Smooth muscle cell (in vitro differentiated cells): ENCODE measurements at regions not wholly inside any gene's neighbourhood (a gene's known extent, or its start where the extent isn't known, plus 50 kb on each side); places are given as distances from the start of the nearest gene placed in this dataset.
A peak's percentile ranks its signal among the peaks of the same experiment; 100 is the strongest.

Experiments used
- DNase-seq: peaks from one replicate; lab custom pipeline; 2025; ENCODE audit not compliant: unreplicated experiment; lab: John Stamatoyannopoulos, UW
- H2AFZ ChIP-seq: fragments of 200-600 bp; sonication (generic); 2 replicates; pipeline ENCODE4 v1.6.0; 2016; ENCODE audit warnings: antibody characterized with exemption, low read depth, mild to moderate bottlenecking
- H3F3A ChIP-seq: fragments of 200-600 bp; sonication (generic); 2 replicates; pipeline ENCODE4 v1.6.0; 2017; ENCODE audit warnings: antibody characterized with exemption, low read depth
- H3K27ac ChIP-seq: fragments of 200-600 bp; sonication (generic); 2 replicates; pipeline ENCODE4 v1.5.1; 2016; ENCODE audit warnings: low read depth, mild to moderate bottlenecking
- H3K27me3 ChIP-seq: fragments of 200-600 bp; sonication (generic); 2 replicates; pipeline ENCODE4 v1.6.1; 2016; ENCODE audit warnings: low read depth, mild to moderate bottlenecking
- H3K36me3 ChIP-seq: fragments of 200-600 bp; sonication (generic); 2 replicates; pipeline ENCODE4 v1.5.1; 2016; ENCODE audit warnings: low read depth
- H3K4me1 ChIP-seq: fragments of 200-600 bp; sonication (generic); 2 replicates; pipeline ENCODE4 v1.5.1; 2016; ENCODE audit warnings: low read depth
- H3K4me2 ChIP-seq: fragments of 200-600 bp; sonication (generic); 2 replicates; pipeline ENCODE4 v1.6.0; 2016; ENCODE audit warnings: mild to moderate bottlenecking
- H3K4me3 ChIP-seq: fragments of 200-600 bp; sonication (generic); 2 replicates; pipeline ENCODE4 v1.5.1; 2016; ENCODE audit warnings: mild to moderate bottlenecking
- H3K79me2 ChIP-seq: fragments of 200-600 bp; sonication (generic); 2 replicates; pipeline ENCODE4 v1.6.0; 2016; ENCODE audit warnings: low read depth, mild to moderate bottlenecking
- H3K9ac ChIP-seq: fragments of 200-600 bp; sonication (generic); 2 replicates; pipeline ENCODE4 v1.6.0; 2016; ENCODE audit warnings: low read depth
- H3K9me3 ChIP-seq: fragments of 200-600 bp; sonication (generic); replicated peaks from 2 replicates; pipeline ENCODE4 v1.5.1; 2016; ENCODE audit warnings: low read depth
- H4K20me1 ChIP-seq: fragments of 200-600 bp; sonication (generic); 2 replicates; pipeline ENCODE4 v1.6.0; 2016; ENCODE audit warnings: low read depth
- WGBS: methylation state at CpG from one replicate; pipeline ENCODE4 v1.1.7; 2016; ENCODE audit warnings: low lambda C conversion rate; 5-methylcytosine and 5-hydroxymethylcytosine counted together
- TF ChIP-seq, protein P1 (sequence below): fragments of 200-600 bp; sonication (generic); IDR thresholded peaks from 2 replicates; pipeline ENCODE4 v1.5.1; 2017; ENCODE audit warnings: borderline replicate concordance, mild to moderate bottlenecking, antibody characterized with exemption; ENCODE audit not compliant: insufficient read depth, poor library complexity, severe bottlenecking

DNA sequence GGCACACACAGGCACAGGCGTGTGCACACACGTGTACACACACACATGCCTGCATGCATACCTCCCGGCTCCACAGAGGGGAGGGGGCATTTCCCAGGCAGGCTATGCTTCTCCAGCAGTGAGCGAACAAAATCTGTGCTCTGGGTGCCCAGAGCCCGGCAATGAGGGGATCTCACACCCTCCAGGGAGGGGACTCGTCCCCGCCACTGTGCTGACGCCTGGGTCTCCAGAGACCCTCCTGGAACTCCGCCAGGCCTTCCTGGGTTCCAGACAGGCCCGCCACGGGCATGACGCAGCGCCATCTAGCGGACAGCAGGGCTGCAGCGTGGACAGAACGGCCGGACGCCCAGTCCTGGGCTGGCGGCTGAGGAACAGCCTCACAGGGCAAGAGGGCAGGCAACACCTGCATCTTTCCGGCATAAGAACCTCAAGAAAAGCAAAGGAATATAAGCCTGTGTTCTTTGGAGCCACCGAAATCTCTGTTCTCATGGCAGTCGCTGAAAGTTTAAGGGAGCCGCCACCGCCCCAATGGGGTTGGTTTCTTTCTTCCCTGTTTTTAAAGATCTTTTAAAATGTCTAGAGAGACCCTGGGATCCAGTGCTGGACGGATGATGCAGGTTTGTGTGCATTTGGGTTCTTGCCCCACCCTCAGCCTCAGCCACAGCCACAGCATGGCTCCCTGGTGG is 135.6 kb upstream of the PPP1R26 start:
- H3F3A ChIP-seq = no peaks in the 10 kb centered on the region
- H3K9me3 ChIP-seq = no peaks in the 10 kb centered on the region
- no peak overlapping the region for H3K4me3 ChIP-seq
- TF ChIP-seq, protein P1, sequence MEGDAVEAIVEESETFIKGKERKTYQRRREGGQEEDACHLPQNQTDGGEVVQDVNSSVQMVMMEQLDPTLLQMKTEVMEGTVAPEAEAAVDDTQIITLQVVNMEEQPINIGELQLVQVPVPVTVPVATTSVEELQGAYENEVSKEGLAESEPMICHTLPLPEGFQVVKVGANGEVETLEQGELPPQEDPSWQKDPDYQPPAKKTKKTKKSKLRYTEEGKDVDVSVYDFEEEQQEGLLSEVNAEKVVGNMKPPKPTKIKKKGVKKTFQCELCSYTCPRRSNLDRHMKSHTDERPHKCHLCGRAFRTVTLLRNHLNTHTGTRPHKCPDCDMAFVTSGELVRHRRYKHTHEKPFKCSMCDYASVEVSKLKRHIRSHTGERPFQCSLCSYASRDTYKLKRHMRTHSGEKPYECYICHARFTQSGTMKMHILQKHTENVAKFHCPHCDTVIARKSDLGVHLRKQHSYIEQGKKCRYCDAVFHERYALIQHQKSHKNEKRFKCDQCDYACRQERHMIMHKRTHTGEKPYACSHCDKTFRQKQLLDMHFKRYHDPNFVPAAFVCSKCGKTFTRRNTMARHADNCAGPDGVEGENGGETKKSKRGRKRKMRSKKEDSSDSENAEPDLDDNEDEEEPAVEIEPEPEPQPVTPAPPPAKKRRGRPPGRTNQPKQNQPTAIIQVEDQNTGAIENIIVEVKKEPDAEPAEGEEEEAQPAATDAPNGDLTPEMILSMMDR = peak; percentile 96
- no peak overlapping the region for H3K27ac ChIP-seq
- H3K79me2 ChIP-seq = no peaks in the 10 kb centered on the region
- peaks cover 9% of the 10 kb centered on the region for H3K4me1 ChIP-seq
- H2AFZ ChIP-seq = no peak overlapping the region
- H3K36me3 ChIP-seq = no peaks in the 10 kb centered on the region
- 27% methylated on average over 25 of the region's 25 CpGs for WGBS
- peak; percentile 14 for DNase-seq
- no peak overlapping the region for H3K9ac ChIP-seq
- H3K4me2 ChIP-seq = no peak overlapping the region
- no peaks in the 10 kb centered on the region for H4K20me1 ChIP-seq
- H3K27me3 ChIP-seq = peaks cover 40% of the 10 kb centered on the region

DNA sequence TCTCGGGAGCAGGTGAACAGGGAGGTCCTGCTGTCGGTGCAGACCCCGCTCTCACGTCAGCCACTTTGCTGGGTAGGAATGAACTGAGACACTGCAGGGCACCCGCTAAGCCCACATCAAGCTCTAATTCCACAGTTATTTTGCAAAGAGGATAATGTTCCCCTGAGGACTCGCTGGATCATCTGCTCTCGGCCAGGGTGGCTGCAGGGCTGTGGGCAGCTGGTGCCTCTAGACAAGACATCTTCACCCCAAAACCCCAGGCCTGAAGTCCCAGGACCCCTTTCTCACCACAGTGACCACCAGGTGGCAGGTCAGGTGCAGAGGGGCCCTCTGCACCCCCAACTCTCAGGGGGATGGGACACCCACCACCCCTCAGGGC is 135.1 kb upstream of the PPP1R26 start:
- DNase-seq = no peak
- TF ChIP-seq, protein P1 = no peak
- Histone ChIP-seq H4K20me1 (no peaks in the 10 kb centered on the region), H3K9me3 (no peaks in the 10 kb centered on the region), H2AFZ (no peak overlapping the region), H3F3A (no peaks in the 10 kb centered on the region), H3K9ac (no peak overlapping the region), H3K36me3 (no peaks in the 10 kb centered on the region), H3K27ac (no peak overlapping the region), H3K79me2 (no peaks in the 10 kb centered on the region), H3K27me3 (peaks cover 37% of the 10 kb centered on the region), H3K4me2 (no peak overlapping the region), H3K4me3 (no peak overlapping the region), H3K4me1 (peaks cover 9% of the 10 kb centered on the region)
- 92% methylated on average over 7 of the region's 7 CpGs for WGBS

DNA sequence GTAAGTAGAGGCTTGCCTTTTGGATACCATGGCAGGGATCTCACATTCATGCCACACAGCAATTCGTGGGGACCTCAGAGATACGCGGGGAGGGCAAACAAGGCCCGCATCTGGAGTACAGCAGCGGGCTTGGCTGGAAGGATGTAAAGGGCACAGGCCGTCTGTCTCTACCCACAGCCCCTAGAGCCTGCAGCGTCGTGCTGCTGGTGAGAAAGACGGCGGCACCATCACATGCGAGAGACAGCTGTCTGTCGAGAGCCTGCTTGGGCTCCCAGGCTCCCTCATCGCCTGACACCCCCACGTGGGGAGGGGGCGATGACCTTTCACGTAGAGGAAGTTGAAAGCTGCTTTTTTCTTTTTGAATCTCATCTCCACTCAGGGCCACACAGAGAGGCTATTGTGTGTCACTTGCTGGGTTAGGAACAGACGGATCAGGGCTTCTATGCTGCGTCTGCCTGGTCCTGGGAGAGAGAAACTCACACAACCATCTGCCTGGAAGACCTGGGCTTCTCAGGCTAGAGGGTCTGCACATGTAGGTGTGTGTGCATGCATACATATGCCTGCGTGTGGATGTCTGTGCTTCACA is 134.6 kb upstream of the PPP1R26 start:
- WGBS = 80% methylated on average over 19 of the region's 19 CpGs
- H4K20me1 ChIP-seq = no peaks in the 10 kb centered on the region
- peaks cover 7% of the 10 kb centered on the region for H3K4me1 ChIP-seq
- no peak overlapping the region for H3K27ac ChIP-seq
- no peak overlapping the region for H3K9ac ChIP-seq
- no peak for DNase-seq
- H2AFZ ChIP-seq = no peak overlapping the region
- TF ChIP-seq, protein P1 = no peak
- H3K36me3 ChIP-seq = no peaks in the 10 kb centered on the region
- peaks cover 33% of the 10 kb centered on the region for H3K27me3 ChIP-seq
- no peaks in the 10 kb centered on the region for H3K79me2 ChIP-seq
- H3K4me2 ChIP-seq = no peak overlapping the region
- no peak overlapping the region for H3K4me3 ChIP-seq
- H3F3A ChIP-seq = no peaks in the 10 kb centered on the region
- H3K9me3 ChIP-seq = no peaks in the 10 kb centered on the region
